Activated CD4-positive, alpha-beta T cell treated with anti-CD3 and anti-CD28 coated beads for 36 hours (primary cell): ENCODE measurements at regions not wholly inside any gene's neighbourhood (a gene's known extent, or its start where the extent isn't known, plus 50 kb on each side); places are given as distances from the start of the nearest gene placed in this dataset.

ENCODE experiments used
- ATAC-seq: fragments of 200-7000 bp; cut with Tn5 transposase; one replicate; pipeline ENCODE4 v1.10.0; 2021; ENCODE audit warnings: mild to moderate bottlenecking, moderate library complexity
- CTCF ChIA-PET: fragments of 350-600 bp; sonication (Branson Sonifier 250); formaldehyde crosslinking; loops from one replicate; lab custom pipeline; 2021; ENCODE audit warnings: antibody characterized with exemption; lab: Charles Lee
- POLR2A ChIA-PET: fragments of 350-600 bp; sonication (Branson Sonifier 250); formaldehyde crosslinking; loops from one replicate; lab custom pipeline; 2021; ENCODE audit warnings: antibody characterized with exemption, inconsistent platforms; lab: Charles Lee
- DNase-seq: peaks from one replicate; pipeline ENCODE4 v3.0.0-alpha.2; 2020
- H3K27ac Mint-ChIP-seq: one replicate; pipeline ENCODE4 v1.8.0; 2021; ENCODE audit warnings: mixed read lengths
- H3K27me3 Mint-ChIP-seq: one replicate; pipeline ENCODE4 v1.8.0; 2021; ENCODE audit warnings: mixed read lengths
- H3K36me3 Mint-ChIP-seq: one replicate; pipeline ENCODE4 v1.8.0; 2021; ENCODE audit warnings: low read depth, mixed read lengths
- H3K4me1 Mint-ChIP-seq: one replicate; pipeline ENCODE4 v1.8.0; 2021; ENCODE audit warnings: mixed read lengths
- H3K4me3 Mint-ChIP-seq: one replicate; pipeline ENCODE4 v1.8.0; 2021; ENCODE audit warnings: mild to moderate bottlenecking, moderate library complexity, mixed read lengths
- H3K9me3 Mint-ChIP-seq: one replicate; pipeline ENCODE4 v1.8.0; 2021; ENCODE audit warnings: low read depth, mixed read lengths
- intact Hi-C, 2 experiments: fragments of 100-400 bp; cut with DNase I in 1 of 2; cut with micrococcal nuclease in 1 of 2; formaldehyde crosslinking; loops; one replicate each; pipeline versions ENCODE4 v1.14.2 to v1.15.1; 2022 to 2024; cut with DNase I, micrococcal nuclease

DNA sequence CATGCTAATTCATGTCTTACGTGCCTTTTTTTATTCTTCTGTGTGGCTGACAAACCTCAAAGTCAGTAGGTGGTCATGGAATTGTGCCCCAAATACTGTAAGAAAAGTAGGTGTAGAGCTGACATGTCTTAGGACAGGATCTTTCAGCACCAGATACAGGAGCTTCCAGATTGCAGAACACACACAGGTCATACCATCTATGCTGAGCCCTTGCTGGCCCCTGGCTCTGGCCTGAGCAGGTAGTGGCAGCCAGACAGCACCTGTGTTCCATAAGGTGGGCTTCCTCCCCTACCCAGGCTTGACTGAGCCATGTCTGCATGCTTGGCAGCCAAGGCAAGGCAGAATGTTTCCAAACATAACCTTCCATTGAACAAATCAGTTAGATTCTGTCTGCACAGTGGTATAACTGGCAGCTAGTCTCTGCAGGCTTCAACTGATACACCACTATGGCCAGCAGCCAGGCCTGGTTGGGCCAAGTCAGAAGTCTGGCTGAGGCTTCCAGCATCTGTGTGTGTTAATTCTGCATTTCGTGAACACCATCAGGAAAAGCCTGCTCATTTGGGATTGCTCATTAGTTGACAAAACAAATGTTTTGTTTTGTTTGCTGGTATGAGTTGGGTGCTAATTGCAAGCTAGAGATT, 366.5 kb downstream of the FOXA2 start:
- no peak for DNase-seq
- Mint-ChIP-seq H3K4me3 (no peak overlapping the region), H3K27ac (no peak overlapping the region), H3K4me1 (no peaks in the 10 kb centered on the region), H3K27me3 (no peaks in the 10 kb centered on the region), H3K36me3 (no peaks in the 10 kb centered on the region), H3K9me3 (no peaks in the 10 kb centered on the region)
- no peak for ATAC-seq
- CTCF ChIA-PET: interaction anchor here (0.8 kb wide), 1 partner anchor 9 kb away, joined by 3 read pairs; no protein-coding TSS in a partner anchor
- intact Hi-C loops: no loop called here
- POLR2A ChIA-PET: no interaction called here

DNA sequence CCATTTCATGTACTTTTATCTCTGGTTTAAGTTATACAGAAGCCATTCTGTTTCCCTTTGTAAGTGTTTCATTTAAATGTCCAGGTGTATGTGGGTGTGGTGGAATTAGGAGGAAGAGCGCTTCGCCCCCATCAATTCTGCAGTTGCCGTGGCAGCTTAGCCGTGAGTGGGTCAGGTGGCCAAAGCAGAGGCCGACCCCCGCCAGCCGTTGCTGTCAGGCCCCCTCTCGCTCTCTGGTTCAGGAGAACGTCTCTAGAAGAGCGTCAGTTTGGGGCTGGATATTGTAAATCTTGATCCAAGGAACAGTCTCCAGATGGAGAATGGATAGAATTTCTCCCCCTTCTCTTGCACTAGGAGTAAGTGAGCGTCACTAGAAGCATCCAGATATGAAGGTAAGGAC, 367.4 kb downstream of the FOXA2 start:
- no peak for DNase-seq
- H3K36me3 Mint-ChIP-seq: no peaks in the 10 kb centered on the region
- ChIA-PET POLR2A (no interaction called here), CTCF (no interaction called here)
- H3K4me1 Mint-ChIP-seq: no peaks in the 10 kb centered on the region
- intact Hi-C loops: no loop called here
- H3K9me3 Mint-ChIP-seq: no peaks in the 10 kb centered on the region
- no peak overlapping the region for H3K4me3 Mint-ChIP-seq
- H3K27me3 Mint-ChIP-seq: no peaks in the 10 kb centered on the region
- ATAC-seq: no peak
- H3K27ac Mint-ChIP-seq: no peak overlapping the region

GRCh38 chr20:22214296-22214695, 370.1 kb downstream of the FOXA2 start:
- H3K9me3 Mint-ChIP-seq: no peaks in the 10 kb centered on the region
- H3K4me1 Mint-ChIP-seq: no peaks in the 10 kb centered on the region
- intact Hi-C loops: no loop called here
- H3K4me3 Mint-ChIP-seq: no peak overlapping the region
- POLR2A ChIA-PET: no interaction called here
- no peaks in the 10 kb centered on the region for H3K36me3 Mint-ChIP-seq
- no peak overlapping the region for H3K27ac Mint-ChIP-seq
- DNase-seq (no peak), ATAC-seq (no peak)
- H3K27me3 Mint-ChIP-seq: no peaks in the 10 kb centered on the region
- CTCF ChIA-PET: no interaction called here

- Mint-ChIP-seq H3K4me1 (no peaks in the 10 kb centered on the region), H3K36me3 (no peaks in the 10 kb centered on the region), H3K9me3 (no peaks in the 10 kb centered on the region), H3K4me3 (no peak overlapping the region), H3K27me3 (no peaks in the 10 kb centered on the region), H3K27ac (no peak overlapping the region)
- ATAC-seq (no peak), DNase-seq (no peak)
- POLR2A ChIA-PET: no interaction called here
- CTCF ChIA-PET: no interaction called here
- intact Hi-C loops: no loop called here
Observed at GRCh38 chr20:22213271-22213670, 371.1 kb downstream of the FOXA2 start.

- POLR2A ChIA-PET: no interaction called here
- no peaks in the 10 kb centered on the region for H3K36me3 Mint-ChIP-seq
- H3K4me1 Mint-ChIP-seq: no peaks in the 10 kb centered on the region
- no peak overlapping the region for H3K4me3 Mint-ChIP-seq
- ATAC-seq (no peak), DNase-seq (no peak)
- no peaks in the 10 kb centered on the region for H3K27me3 Mint-ChIP-seq
- CTCF ChIA-PET: interaction anchor here (0.6 kb wide), 1 partner anchor 254 kb away, joined by 3 read pairs; no protein-coding TSS in a partner anchor
- peaks cover 11% of the 10 kb centered on the region for H3K9me3 Mint-ChIP-seq
- H3K27ac Mint-ChIP-seq: no peak overlapping the region
- intact Hi-C loops: no loop called here
Observed at GRCh38 chr20:22207280-22207679, 377.1 kb downstream of the FOXA2 start.

DNA sequence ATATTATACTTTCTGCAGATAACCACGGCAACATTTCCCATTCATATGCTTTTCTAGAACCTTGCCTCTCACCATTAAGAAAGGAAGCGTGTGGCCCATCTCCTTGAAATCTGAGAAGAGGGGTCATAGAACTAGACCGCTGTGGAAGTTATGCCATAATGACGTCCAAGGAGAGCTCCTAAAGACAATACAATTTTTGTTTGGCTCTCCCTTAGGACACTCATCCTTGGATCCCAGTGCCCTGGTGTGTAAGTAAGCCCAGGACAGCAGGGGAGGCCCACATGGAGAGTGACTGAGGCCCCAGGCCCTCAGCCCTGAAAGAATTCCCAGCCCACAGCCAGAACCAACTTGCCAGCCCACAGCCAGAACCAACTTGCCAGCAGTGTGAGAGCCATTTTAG, 379.6 kb downstream of the FOXA2 start:
- Mint-ChIP-seq H3K4me1 (no peaks in the 10 kb centered on the region), H3K27ac (no peak overlapping the region), H3K27me3 (no peaks in the 10 kb centered on the region), H3K4me3 (no peak overlapping the region), H3K9me3 (peaks cover 20% of the 10 kb centered on the region), H3K36me3 (no peaks in the 10 kb centered on the region)
- ATAC-seq (no peak), DNase-seq (no peak)
- POLR2A ChIA-PET: no interaction called here
- CTCF ChIA-PET: no interaction called here
- intact Hi-C loops: no loop called here

GRCh38 chr20:22182148-22182547, 402.2 kb downstream of the FOXA2 start:
- no peaks in the 10 kb centered on the region for H3K4me1 Mint-ChIP-seq
- DNase-seq: no peak
- H3K9me3 Mint-ChIP-seq: peaks cover 2% of the 10 kb centered on the region
- intact Hi-C loops: no loop called here
- no peak overlapping the region for H3K27ac Mint-ChIP-seq
- ATAC-seq: no peak
- no peaks in the 10 kb centered on the region for H3K36me3 Mint-ChIP-seq
- no peaks in the 10 kb centered on the region for H3K27me3 Mint-ChIP-seq
- H3K4me3 Mint-ChIP-seq: no peak overlapping the region
- POLR2A ChIA-PET: no interaction called here
- CTCF ChIA-PET: no interaction called here

- intact Hi-C loops: no loop called here
- peaks cover 2% of the 10 kb centered on the region for H3K9me3 Mint-ChIP-seq
- no peaks in the 10 kb centered on the region for H3K27me3 Mint-ChIP-seq
- H3K27ac Mint-ChIP-seq: no peak overlapping the region
- no peak for ATAC-seq
- no peaks in the 10 kb centered on the region for H3K36me3 Mint-ChIP-seq
- peak; percentile 4 for DNase-seq
- ChIA-PET CTCF (interaction anchor here (1.0 to 1.4 kb wide), 2 partner anchors 9 to 11 kb away, joined by 3 read pairs; no protein-coding TSS in a partner anchor), POLR2A (no interaction called here)
- H3K4me3 Mint-ChIP-seq: no peak overlapping the region
- H3K4me1 Mint-ChIP-seq: no peaks in the 10 kb centered on the region
Observed at GRCh38 chr20:22180244-22180643, 404.1 kb downstream of the FOXA2 start.

DNA sequence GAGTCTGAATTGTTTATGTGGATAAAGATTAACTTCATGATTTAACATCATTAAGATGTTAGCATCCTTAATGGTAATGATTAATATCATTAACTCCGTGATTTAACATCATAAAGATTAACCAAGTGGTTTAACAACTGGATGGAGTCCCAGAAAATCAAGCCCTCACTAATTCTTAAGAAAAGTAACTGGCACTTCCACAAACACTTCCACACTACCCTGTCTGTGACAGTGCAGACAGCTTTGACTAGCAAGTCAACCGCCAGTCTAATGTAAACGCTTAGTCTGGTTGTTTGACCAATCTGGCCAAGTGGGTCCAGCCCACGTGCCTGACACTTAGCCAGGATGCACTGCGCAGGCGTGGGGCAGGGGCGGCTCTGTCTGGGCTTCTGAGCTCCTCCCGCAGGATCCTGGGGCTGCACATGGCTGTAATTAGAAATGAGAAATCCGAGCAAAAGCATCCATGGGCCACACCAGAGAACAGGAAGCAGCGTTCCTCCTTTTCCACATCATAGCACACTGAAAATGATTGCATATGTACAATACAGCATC, 424.2 kb downstream of the FOXA2 start:
- ChIA-PET CTCF (no interaction called here), POLR2A (no interaction called here)
- Mint-ChIP-seq H3K4me1 (no peaks in the 10 kb centered on the region), H3K27me3 (no peaks in the 10 kb centered on the region), H3K9me3 (peaks cover 5% of the 10 kb centered on the region), H3K27ac (no peak overlapping the region), H3K36me3 (no peaks in the 10 kb centered on the region), H3K4me3 (no peak overlapping the region)
- DNase-seq (no peak), ATAC-seq (no peak)
- intact Hi-C loops: no loop called here

DNA sequence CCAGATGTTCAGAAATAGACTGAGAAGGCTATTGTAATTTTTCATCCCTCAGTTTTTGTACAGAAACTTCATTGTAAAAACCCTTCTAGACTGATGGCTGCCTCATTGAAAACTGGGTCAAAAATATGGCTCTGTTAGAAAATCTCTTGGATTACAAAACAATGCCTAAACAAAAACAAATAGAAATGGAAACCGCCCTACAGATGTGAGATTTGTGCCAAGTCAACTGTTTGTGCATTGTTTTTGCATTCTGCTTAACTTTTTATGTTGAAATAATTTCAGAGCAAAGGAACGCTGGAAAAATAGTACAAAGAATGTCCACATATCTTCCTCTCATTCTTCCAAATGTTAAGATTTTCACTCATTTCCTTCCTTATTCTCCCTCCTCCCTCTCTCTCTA, 425.1 kb downstream of the FOXA2 start:
- intact Hi-C loops: no loop called here
- POLR2A ChIA-PET: no interaction called here
- Mint-ChIP-seq H3K4me1 (no peaks in the 10 kb centered on the region), H3K4me3 (no peak overlapping the region), H3K36me3 (no peaks in the 10 kb centered on the region), H3K27me3 (no peaks in the 10 kb centered on the region), H3K27ac (no peak overlapping the region), H3K9me3 (peaks cover 5% of the 10 kb centered on the region)
- ATAC-seq (no peak), DNase-seq (no peak)
- CTCF ChIA-PET: no interaction called here

DNA sequence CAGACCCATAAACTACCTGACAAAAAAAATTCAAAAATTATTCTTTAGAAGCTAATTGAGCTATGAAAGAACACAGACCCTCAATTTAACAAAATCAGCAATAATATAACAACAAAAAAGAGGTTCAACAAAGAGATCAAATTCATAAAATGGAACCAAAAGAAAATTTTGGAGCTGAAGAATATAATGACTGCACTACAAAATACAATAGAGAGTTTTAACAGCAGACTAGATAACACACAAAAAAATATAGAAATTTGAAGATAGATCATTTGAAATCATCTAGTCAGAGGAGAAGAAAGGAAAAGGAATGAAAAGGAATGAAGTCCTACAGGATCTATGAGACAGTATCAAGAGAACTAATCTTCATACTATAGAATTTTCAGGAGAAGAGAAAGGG, 422.1 kb downstream of the PAX1 start:
- H3K36me3 Mint-ChIP-seq: no peaks in the 10 kb centered on the region
- intact Hi-C loops: no loop called here
- no peaks in the 10 kb centered on the region for H3K27me3 Mint-ChIP-seq
- ChIA-PET POLR2A (no interaction called here), CTCF (interaction anchor here (0.6 to 0.8 kb wide), 2 partner anchors 76 to 1027 kb away, joined by 3 read pairs; no protein-coding TSS in a partner anchor)
- H3K27ac Mint-ChIP-seq: no peak overlapping the region
- peaks cover 21% of the 10 kb centered on the region for H3K9me3 Mint-ChIP-seq
- no peak overlapping the region for H3K4me3 Mint-ChIP-seq
- no peak for DNase-seq
- H3K4me1 Mint-ChIP-seq: no peaks in the 10 kb centered on the region
- no peak for ATAC-seq

GRCh38 chr20:22106308-22106938, 401.0 kb downstream of the PAX1 start:
- ChIA-PET CTCF (interaction anchor here (0.6 kb wide), 1 partner anchor 34 kb away, joined by 3 read pairs; no protein-coding TSS in a partner anchor), POLR2A (no interaction called here)
- DNase-seq (no peak), ATAC-seq (no peak)
- Mint-ChIP-seq H3K9me3 (peaks cover 15% of the 10 kb centered on the region), H3K36me3 (no peaks in the 10 kb centered on the region), H3K27ac (no peak overlapping the region), H3K27me3 (no peaks in the 10 kb centered on the region), H3K4me3 (no peak overlapping the region), H3K4me1 (no peaks in the 10 kb centered on the region)
- intact Hi-C loops: loop anchor here in 1 of 2 experiments (1.0 to 5.0 kb wide), 2 partner anchors 297 to 384 kb away; no protein-coding TSS in a partner anchor
